GM21381 (cell line): ENCODE measurements at regions not wholly inside any gene's neighbourhood (a gene's known extent, or its start where the extent isn't known, plus 50 kb on each side); places are given as distances from the start of the nearest gene placed in this dataset.
"Not testable (repeated sequence)": the region's sequence is repeated elsewhere in the genome, so short reads cannot be mapped to it uniquely, and the experiment has no call there.

ENCODE experiments used
- ATAC-seq: cut with Tn5 transposase; IDR thresholded peaks from one replicate; pipeline ENCODE4 v1.9.1; 2021; ENCODE audit warnings: mild to moderate bottlenecking, moderate library complexity; ENCODE audit not compliant: unreplicated experiment

DNA sequence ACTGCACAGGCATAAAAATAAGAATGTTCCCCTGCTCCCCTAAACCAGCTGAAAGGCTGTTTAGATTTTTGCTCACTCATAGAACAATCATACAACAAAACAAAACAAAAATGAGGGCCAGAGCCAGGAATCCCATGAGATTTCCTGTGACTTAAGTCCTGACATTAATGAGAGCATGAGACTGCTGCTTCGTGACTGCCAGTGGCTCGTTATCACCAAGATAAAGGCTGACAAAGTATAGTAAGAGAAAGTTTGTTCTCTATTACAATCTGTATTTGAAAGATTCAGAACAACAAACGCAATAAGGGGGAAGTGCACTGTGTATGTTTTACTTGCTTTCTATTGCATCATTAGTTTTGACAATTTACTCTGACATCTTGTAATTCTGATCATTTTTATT is 837.1 kb upstream of the C9orf72 start:
- no peak for ATAC-seq

DNA sequence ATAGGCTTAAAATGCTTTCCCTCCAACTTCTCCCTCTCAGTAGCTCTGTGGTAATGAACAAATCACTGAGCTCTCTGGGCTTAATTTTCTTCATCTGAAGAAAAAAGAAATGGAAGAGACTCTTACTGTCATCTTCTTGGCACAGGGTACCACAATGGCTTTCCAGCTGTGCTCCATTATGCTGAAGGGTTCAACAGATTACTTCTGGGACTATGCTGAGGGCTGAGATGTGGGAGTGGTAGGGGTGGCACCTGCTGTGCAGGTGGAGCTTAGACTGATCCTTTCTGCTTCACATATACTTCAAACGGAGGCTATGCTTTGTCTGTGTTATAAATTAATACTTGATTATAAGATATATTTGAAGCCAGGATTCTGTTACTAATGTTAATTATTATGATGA is 840.2 kb upstream of the C9orf72 start:
- no peak for ATAC-seq

DNA sequence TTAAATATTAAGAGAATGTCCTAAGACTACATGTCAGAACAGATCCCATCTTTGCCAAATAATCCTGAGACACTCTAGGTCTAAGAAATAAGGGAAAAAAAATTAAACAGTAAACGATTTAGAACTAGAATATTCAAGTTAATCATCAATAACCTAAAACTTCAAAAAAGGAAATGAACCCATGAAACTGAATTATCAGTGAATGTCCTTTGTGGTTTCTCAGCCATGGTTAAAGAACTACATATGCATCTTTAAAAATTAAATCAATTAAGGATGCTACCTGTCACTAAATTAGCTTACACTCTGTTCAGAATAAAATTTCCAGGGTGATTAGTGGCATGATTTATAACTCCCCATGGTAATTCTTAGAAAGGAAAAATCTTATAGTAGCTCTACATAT is 850.0 kb upstream of the C9orf72 start:
- ATAC-seq = no peak

DNA sequence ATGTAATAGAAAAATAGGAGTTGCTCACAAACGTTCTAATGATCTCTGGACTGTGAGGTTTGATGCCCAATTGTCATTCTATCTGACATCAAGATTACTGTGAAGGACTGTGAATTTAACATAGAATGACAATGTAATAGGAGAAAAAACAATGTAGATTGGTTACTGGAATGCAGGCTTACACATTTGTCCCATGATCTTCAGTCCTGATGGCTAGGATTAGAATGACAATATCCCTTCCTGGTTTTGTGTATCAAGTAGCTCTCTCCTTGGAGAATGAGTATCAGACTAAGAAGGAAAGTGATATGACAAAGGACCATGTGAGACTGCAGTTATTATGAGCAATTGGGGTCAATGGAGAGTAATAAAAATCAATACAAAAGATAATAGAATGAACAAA is 862.2 kb upstream of the C9orf72 start:
- no peak for ATAC-seq

DNA sequence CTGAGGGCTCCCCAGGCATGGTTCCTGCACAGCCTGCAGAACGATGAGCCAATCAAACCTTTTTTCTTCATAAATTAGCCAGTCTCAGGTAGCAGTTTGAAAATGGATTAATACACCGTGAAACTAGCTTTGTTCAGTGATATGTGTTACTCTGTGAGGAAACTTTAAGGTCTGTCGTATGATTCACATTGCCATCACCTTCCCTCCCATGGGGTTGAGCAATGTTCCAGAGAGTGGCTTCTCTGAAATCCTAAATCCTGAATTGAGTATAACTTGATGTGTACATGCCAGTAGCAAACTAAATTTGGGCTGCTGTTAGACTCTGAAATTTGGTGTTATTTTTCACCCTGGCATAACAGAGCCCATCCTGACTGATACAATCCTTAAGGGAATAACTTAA is 866.4 kb upstream of the C9orf72 start:
- no peak for ATAC-seq

DNA sequence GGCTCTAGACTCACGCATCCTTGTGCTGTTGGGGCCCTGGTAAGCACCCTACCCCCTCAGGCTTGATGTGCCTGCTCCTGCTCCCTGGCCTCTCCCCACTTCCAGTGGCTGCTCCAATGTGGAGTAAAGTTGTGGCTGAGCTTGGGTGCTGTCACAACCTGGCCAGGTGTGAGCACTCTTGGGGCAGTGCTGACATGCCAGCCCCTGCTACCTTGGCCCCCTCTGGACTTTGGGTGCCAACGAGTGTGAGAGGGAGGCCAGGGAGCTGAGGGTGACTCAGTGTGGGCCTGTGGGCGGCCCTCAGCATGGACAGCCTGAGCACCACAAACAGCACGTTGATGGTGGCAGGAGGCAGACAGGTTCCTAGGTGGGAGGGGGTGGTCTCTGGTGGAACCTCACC is 870.2 kb upstream of the C9orf72 start:
- ATAC-seq = no peak

DNA sequence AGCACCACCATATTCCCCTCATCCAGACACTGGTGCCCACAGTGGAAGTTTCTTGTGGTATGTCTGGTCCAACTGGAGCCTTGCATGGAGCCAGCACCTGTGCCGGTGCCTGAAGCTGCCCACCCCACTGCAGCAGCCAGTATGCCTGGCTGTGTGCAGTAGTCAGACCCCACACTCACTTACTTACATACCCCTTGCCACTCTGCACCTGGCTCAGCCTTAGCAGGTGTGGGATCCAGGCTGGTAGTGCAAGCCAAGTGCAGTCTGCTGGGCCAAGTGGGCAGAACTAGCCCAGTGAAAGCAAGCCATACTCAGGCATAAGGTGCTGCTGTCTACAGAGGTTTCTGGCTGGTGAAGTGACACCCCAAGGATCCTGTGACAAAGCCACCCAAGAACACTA is 871.4 kb upstream of the C9orf72 start:
- ATAC-seq = no peak

DNA sequence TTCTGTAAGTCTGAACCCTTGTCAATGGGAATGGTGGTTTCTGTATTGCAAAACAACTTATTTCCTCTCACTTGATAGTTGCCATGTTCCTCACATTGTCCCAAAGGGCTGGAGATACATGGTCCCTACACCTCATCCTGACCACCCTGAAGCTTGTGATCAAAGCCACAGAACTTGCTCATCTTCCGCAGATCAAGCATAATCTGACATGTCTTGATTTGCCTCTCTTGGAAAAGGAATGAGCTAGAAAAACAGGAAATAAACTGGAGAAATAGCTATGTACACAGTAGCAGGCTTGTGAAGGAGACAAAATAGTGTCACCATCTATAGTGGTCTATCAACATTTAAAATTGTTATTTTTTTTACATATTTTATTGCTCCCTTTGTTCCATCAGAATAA is 871.9 kb upstream of the C9orf72 start:
- ATAC-seq = no peak

DNA sequence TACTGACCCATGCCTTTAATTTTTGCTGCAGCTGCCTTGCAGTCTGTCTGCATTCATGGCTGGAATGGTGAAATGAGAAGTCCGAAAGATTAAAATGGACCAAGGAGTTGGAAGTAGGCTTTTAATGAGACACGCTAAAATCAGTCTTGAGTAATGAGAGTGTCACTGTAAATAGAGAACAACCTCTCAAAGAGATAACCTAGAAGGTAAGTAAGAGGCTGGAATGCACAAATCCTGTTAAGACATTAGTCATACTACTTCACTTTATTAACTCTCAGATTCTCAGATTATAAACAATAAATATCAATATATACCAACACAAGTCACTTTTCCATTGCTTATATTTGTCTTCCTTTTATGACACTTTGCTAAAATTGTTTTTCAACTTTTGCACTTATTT is 880.6 kb upstream of the C9orf72 start:
- ATAC-seq = no peak

DNA sequence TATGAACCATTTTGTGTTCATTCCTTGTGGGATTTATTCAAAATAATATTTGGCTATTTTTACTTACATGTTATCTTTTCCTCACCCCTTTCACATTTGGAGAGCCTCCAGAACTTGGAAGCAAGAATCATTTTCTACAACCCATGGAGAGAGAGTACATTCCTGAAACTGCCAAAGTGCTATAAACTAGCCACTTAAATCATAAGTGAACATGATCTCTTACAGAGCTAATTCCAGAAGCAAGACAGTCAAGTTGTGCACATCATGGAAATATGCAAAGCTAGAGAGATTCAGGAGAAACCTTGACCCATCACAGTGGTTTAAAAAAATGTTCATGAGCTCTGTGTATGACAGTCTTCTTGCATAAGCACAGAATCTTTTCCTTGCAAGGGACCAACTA is 883.6 kb upstream of the C9orf72 start:
- ATAC-seq = no peak

DNA sequence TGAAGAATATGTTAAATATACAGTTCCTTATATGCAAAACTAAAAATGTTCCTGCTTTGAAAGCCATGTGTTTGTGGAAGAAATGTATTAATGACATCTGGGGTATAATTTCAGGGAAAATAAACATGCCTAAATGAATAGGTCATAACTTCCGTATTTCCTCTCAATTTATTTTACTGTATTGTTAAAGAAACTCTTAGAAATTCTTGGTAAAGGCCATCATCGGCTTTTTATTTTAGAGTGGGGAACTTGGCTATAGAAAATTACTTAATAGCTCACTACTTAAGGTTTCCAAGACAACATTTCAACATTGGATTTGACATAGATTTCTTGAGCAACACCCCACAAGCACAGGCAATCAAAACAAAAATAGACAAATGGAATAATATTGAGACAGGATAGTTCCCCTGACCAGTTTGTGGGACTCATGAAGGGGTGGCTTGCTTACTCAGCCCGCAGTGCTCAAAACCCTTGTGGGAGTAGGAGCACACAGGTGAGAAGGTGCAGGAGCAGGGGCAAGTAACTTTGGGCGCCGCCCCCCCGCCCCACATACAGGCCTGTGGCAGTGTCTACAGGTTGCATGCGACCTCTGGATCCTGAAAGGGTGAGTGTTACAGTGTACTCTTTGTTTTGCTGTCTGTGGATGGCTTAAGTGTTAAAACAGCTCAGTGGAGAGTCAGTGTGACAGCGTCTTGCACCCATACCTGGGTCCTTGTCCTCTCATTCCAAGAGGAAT is 891.4 kb upstream of the C9orf72 start:
- ATAC-seq = no peak

DNA sequence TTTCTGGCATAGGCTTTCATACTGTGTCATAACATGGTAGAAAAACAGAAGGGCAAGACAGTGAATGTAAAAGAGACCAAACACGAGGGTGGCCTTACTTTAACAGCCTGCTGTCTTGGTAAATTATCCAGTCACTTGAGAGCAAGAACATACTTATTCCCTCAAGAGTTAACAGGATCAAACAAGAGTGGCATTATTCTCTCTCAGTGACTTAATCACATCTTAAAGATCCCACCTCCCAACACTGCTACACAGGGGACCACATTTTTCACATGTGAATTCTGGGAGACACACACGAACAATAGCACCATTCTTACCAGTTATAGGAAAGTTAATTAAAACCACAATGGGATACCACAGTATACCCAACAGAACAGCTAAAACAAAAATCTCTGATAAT is 898.0 kb upstream of the C9orf72 start:
- no peak for ATAC-seq

DNA sequence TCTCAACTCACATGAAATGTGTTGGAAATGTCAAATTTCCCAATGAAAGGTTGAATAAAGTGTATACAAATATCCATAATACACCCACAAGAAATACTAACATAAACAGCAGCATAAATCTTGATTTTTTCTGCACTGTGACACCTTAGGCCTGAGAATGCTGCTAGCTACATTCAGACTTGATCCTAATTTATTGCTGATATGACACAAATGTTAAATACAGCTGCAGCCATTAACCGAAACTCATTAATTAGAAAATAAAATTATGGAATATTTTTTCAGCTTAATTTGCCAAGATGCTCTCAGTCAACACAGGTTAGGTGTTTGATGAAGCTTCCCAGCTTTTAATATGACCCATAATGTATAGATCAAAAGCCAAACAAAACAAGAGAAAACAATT is 914.3 kb upstream of the C9orf72 start:
- ATAC-seq = no peak

DNA sequence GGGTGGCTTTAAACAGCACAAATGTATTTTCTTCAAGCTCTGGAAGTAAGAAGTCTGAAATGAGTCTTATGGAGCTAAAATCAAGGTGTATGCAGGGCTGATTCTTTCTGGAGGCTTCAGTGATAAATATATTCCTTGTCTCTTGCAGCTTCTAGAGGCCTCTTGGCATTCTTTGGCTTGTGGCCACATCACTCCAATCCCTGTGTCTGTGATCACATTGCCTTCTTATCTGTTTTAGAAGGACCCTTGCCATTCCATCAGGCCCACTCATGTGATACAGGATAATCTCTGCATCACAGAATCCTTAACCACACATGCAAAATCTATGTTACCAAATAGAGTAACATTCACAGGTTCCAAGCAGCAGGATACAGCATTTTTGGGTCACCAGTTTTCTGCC is 917.8 kb upstream of the C9orf72 start:
- ATAC-seq = no peak

DNA sequence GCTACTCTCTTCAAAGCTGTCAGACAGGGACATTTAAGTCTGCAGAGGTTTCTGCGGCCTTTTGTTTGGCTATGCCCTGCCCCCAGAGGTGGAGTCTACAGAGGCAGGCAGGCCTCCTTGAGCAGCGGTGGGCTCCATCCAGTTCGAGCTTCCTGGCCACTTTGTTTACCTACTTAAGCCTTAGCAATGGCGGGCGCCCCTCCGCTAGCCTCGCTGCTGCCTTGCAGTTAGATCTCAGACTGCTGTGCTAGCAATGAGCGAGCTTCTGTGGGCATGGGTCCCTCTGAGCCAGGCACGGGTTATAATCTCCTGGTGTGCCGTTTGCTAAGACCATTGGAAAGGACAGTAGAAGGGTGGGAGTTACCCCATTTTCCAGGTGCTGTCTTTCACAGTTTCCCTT is 924.9 kb upstream of the C9orf72 start:
- not testable (repeated sequence) for ATAC-seq

DNA sequence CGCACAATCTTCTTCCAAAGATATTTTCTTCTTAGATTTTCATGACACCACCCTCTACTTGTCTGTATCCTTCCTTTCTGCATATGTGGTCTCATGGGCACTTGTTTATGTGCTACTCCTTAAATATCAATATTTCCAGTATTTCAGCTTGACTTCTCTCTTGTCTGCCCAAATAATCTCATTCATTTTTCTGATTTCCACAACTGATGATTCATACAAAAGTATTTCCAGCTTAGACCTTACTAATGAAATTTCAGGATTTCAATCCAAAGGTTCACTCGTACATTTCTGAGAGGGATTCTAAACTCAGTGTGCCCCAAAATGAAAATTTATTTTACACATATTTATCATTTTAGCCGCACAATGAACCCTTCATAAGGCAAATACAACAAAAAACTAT is 928.9 kb upstream of the C9orf72 start:
- no peak for ATAC-seq

DNA sequence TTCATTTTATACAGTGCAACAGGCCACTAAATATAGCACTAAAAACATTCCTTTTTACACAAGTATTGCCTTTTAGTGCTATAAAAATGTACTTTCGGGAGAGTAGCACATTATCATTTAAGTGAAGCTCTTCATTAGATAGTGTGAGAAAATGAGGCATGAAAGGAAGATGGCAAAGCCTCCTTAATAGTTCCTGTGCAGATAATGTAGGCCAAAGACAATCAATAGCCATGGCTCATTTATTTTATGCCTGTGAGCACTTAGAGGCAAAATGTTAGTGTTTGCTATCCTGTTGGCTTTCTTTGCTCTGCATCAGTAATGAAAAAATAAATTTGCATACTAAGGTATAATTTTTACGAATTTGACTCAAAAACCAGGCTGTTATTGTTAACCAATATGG is 929.5 kb upstream of the C9orf72 start:
- ATAC-seq = no peak

DNA sequence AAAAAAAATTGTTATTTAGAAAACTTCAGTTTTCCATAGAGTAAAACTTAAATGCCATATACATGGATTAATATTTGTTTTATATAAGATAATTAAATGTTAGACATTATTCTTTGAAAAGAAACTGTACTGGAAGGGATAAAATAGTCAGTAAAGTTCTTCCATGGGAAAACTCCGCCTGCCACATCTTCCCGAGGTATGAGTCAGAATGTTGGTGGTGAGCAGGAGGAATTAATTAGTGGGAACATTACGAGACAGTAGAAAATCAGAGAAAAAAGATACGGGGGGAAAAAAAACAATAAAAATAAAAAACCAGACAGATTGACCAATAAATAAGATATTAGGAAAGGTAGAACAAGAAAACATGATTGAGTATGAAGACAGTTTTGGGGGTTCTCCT is 930.3 kb upstream of the C9orf72 start:
- ATAC-seq = no peak

DNA sequence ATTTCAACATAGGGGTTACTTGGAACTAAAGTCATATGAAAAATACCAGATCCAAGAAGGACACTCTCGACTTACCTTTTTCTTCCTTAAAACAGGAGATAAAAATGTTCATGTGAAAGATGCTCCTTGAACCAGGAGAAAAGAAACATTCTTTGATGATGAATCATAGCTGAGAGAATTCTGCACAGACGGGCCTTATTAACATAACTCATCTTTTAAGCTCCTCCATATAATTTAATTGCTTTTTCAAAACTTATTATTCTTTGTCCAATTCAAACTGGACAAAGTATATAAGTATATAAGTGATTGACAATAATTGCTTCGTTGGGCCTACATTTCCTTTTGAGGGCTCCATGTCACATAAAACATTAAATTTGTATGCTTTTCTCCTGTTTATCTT is 945.2 kb upstream of the C9orf72 start:
- no peak for ATAC-seq

DNA sequence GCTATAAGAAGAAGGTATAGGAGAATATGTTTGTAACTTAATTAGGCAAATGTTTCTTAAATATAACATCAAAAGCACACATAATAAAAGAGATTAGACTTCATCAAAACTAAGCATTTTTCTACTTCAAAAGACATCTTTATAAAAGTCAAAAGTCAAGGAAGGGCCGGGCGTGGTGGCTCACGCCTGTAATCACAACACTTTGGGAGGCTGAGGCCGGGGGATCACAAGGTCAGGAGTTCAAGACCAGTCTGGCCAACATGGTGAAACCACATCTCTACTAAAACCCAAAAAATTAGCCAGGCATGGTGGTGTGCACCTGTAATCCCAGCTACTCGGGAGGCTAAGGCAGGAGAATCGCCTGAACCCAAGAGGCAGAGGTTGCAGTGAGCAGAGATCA is 951.0 kb upstream of the C9orf72 start:
- not testable (repeated sequence) for ATAC-seq

DNA sequence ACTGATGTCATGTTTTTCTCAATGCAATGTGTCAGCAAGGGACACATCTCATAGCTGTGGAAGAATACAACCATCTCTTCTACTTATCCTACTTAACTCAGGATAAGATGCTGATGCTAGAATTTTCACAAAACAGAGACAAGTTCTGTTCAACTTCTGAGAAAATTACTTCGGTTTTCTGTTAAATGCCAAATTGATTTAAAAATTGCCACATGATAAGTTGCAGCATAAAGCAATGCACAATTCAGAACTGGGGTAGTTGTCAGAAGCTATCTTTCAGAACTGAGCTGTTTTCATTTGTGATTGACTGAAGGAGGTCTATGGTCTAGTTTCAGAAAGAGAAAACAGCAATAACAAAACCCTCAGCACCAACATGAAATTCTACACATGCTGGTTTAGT is 954.8 kb upstream of the C9orf72 start:
- ATAC-seq = no peak

DNA sequence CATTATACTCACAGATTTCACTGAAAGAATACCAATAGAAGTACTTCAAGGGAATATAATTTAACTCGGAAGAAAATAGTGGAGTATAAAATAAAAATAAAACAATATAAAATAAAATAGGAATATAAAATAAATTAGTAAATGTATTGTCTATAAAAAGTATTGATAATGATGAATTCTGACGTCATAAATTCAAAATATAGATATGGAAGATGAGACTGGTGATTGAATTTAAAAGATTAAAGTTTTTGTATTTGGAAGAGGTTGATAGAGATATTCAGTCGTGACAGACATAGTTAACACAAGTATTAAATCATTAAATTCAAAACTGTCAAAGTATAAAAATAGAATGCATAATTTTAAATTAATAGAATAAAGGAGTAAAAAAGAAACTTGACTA is 964.9 kb upstream of the C9orf72 start:
- no peak for ATAC-seq

DNA sequence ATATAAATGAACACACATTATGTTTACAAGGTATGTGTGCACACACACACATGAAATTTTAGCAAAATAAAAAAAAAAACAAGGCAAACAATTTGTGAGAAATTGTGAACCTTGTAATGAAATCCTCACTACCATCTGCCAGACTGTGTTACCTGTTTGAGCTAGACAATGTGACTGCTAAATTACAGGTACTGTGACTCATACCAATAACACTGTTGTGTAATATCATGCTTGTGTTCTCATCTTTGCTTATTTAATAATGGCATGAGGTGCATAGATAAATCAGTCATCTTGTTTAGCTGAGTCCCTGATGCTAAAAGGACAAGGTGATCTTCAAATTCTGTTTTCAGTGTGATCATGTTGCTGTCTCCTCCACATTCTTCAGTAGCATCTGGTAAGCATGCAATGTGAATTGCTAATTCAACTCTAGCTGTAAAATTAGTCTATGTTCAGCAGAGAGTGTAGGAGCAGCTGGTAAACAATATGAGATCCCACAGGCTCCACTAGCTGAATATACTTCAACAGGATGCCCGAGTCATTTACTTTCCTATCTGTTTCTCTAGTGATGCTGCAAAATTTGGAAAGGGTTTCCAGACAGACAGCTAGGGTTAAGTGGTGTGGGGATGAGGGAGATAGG is 966.3 kb upstream of the C9orf72 start:
- no peak for ATAC-seq
